Spinal cord (tissue), 9 donors: ENCODE measurements at regions not wholly inside any gene's neighbourhood (a gene's known extent, or its start where the extent isn't known, plus 50 kb on each side); places are given as distances from the start of the nearest gene placed in this dataset.

ENCODE experiments used
- DNase-seq, 6 donors: peaks; one replicate each; pipeline versions ENCODE4 v3.0.0 to v3.0.0-alpha.2; 2013 to 2015; ENCODE audit warnings: low spot score in 6 of 6, low read depth in 4 of 6
- H3K27ac ChIP-seq: one replicate; pipeline ENCODE4 v1.5.1; 2013; ENCODE audit warnings: low read depth, low read length, control low read depth
- H3K27me3 ChIP-seq: one replicate; pipeline ENCODE4 v1.6.1; 2013; ENCODE audit warnings: low read length; ENCODE audit not compliant: control insufficient read depth, insufficient read depth
- H3K36me3 ChIP-seq: one replicate; pipeline ENCODE4 v1.6.1; 2013; ENCODE audit warnings: low read length; ENCODE audit not compliant: control insufficient read depth, insufficient read depth
- H3K4me1 ChIP-seq: one replicate; pipeline ENCODE4 v1.6.1; 2013; ENCODE audit warnings: low read length; ENCODE audit not compliant: control insufficient read depth, insufficient read depth
- H3K4me3 ChIP-seq: one replicate; pipeline ENCODE4 v1.5.1; 2013; ENCODE audit warnings: low read depth, low read length, control low read depth
- H3K9me3 ChIP-seq: one replicate; pipeline ENCODE4 v1.6.1; 2013; ENCODE audit warnings: low read length; ENCODE audit not compliant: control insufficient read depth, insufficient read depth
- WGBS: methylation state at CpG from one replicate; pipeline ENCODE4 v1.1.5; 2013; ENCODE audit warnings: missing lambda C conversion rate; ENCODE audit not compliant: insufficient coverage; 5-methylcytosine and 5-hydroxymethylcytosine counted together
- donor health status: healthy.

- Histone ChIP-seq H3K27me3 (no peaks in the 10 kb centered on the region), H3K4me1 (no peaks in the 10 kb centered on the region), H3K4me3 (no peak overlapping the region), H3K27ac (no peak overlapping the region), H3K9me3 (no peaks in the 10 kb centered on the region), H3K36me3 (no peaks in the 10 kb centered on the region)
- WGBS, result 66% methylated on average over 2 of the region's 4 CpGs
- peak in 1 of 6 donors; percentile 76 for DNase-seq
Measured at GRCh38 chr5:110092955-110093785, 403.4 kb downstream of the MAN2A1 start.

GRCh38 chr5:110094109-110094508, 404.4 kb downstream of the MAN2A1 start:
- H3K36me3 ChIP-seq, result no peaks in the 10 kb centered on the region
- H3K9me3 ChIP-seq, result peaks cover 1% of the 10 kb centered on the region
- no peaks in the 10 kb centered on the region for H3K27me3 ChIP-seq
- no peak for DNase-seq
- no CpG with 5 or more reads among the region's 2 CpGs for WGBS
- no peak overlapping the region for H3K4me3 ChIP-seq
- H3K27ac ChIP-seq, result no peak overlapping the region
- H3K4me1 ChIP-seq, result no peaks in the 10 kb centered on the region

- Histone ChIP-seq H3K27ac (no peak overlapping the region), H3K4me1 (no peaks in the 10 kb centered on the region), H3K27me3 (no peaks in the 10 kb centered on the region), H3K4me3 (no peak overlapping the region), H3K9me3 (peaks cover 1% of the 10 kb centered on the region), H3K36me3 (no peaks in the 10 kb centered on the region)
- no peak for DNase-seq
Measured at GRCh38 chr5:110094548-110094947, 404.8 kb downstream of the MAN2A1 start.

GRCh38 chr5:110096419-110096818, 406.7 kb downstream of the MAN2A1 start:
- Histone ChIP-seq H3K27me3 (no peaks in the 10 kb centered on the region), H3K4me3 (no peak overlapping the region), H3K4me1 (no peaks in the 10 kb centered on the region), H3K36me3 (no peaks in the 10 kb centered on the region), H3K27ac (no peak overlapping the region), H3K9me3 (peaks cover 1% of the 10 kb centered on the region)
- 69% methylated on average over 1 of the region's 1 CpG for WGBS
- DNase-seq, result no peak

- Histone ChIP-seq H3K9me3 (peaks cover 1% of the 10 kb centered on the region), H3K4me1 (peaks cover 4% of the 10 kb centered on the region), H3K27me3 (no peaks in the 10 kb centered on the region), H3K4me3 (no peak overlapping the region), H3K36me3 (no peaks in the 10 kb centered on the region), H3K27ac (no peak overlapping the region)
- DNase-seq, result no peak
Measured at GRCh38 chr5:110099572-110099971, 409.8 kb downstream of the MAN2A1 start.

GRCh38 chr5:110103081-110103480, 413.4 kb downstream of the MAN2A1 start:
- Histone ChIP-seq H3K27ac (no peak overlapping the region), H3K4me1 (peaks cover 4% of the 10 kb centered on the region), H3K4me3 (no peak overlapping the region), H3K36me3 (no peaks in the 10 kb centered on the region), H3K9me3 (peaks cover 1% of the 10 kb centered on the region), H3K27me3 (no peaks in the 10 kb centered on the region)
- no CpG with 5 or more reads among the region's 1 CpG for WGBS
- peak in 3 of 6 donors; percentile 27 to 92 (median 46) for DNase-seq

- 93% methylated on average over 5 of the region's 13 CpGs for WGBS
- H3K9me3 ChIP-seq, result no peaks in the 10 kb centered on the region
Measured at GRCh38 chr5:110104060-110104725, 414.5 kb downstream of the MAN2A1 start.

GRCh38 chr5:110104726-110105669, 415.3 kb downstream of the MAN2A1 start:
- H3K27ac ChIP-seq, result no peak overlapping the region
- no CpG with 5 or more reads among the region's 4 CpGs for WGBS
- H3K36me3 ChIP-seq, result no peaks in the 10 kb centered on the region
- no peak overlapping the region for H3K4me3 ChIP-seq
- H3K4me1 ChIP-seq, result peaks cover 4% of the 10 kb centered on the region
- no peak for DNase-seq
- no peaks in the 10 kb centered on the region for H3K9me3 ChIP-seq
- H3K27me3 ChIP-seq, result no peaks in the 10 kb centered on the region

More at GRCh38 chr5:110104060-110104725, 414.5 kb downstream of the MAN2A1 start:
- Histone ChIP-seq H3K4me3 (no peak overlapping the region), H3K4me1 (peaks cover 4% of the 10 kb centered on the region), H3K27ac (no peak overlapping the region), H3K36me3 (no peaks in the 10 kb centered on the region), H3K27me3 (no peaks in the 10 kb centered on the region)
- no peak for DNase-seq

GRCh38 chr5:110105692-110106091, 416.0 kb downstream of the MAN2A1 start:
- DNase-seq, result peak in 2 of 6 donors; percentile 55 to 75
- no peaks in the 10 kb centered on the region for H3K36me3 ChIP-seq
- H3K4me1 ChIP-seq, result peaks cover 4% of the 10 kb centered on the region
- H3K4me3 ChIP-seq, result no peak overlapping the region
- no peaks in the 10 kb centered on the region for H3K9me3 ChIP-seq
- H3K27me3 ChIP-seq, result no peaks in the 10 kb centered on the region
- WGBS, result 44% methylated on average over 2 of the region's 2 CpGs
- no peak overlapping the region for H3K27ac ChIP-seq
